LNCAP (cell line): ENCODE measurements at regions not wholly inside any gene's neighbourhood (a gene's known extent, or its start where the extent isn't known, plus 50 kb on each side); places are given as distances from the start of the nearest gene placed in this dataset.

Experiments
- TF ChIP-seq, protein P1 (sequence below): fragments of 450-650 bp; IDR thresholded peaks from 2 replicates; pipeline ENCODE4 v1.5.1; 2017; ENCODE audit warnings: mild to moderate bottlenecking

DNA sequence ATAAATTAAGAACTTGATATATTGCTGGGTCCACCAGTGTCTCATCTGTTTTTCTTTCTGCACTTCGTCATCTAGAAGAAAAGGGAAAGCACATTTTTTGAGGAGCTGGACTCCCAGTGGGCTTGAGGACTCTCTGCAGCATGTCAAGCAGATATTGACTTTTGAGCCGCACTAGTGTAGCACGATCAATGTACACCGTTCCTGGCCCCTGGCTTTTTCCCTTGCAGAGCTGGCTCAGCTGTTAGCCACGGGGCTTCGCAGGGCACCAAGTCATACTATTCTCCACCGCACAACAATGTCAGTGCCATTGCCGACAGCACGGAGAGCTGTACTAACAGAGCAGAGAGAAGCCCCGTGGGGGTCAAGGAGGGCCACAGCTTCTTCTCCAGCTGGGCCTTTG, 235.4 kb upstream of the HABP2 start:
- TF ChIP-seq, protein P1, sequence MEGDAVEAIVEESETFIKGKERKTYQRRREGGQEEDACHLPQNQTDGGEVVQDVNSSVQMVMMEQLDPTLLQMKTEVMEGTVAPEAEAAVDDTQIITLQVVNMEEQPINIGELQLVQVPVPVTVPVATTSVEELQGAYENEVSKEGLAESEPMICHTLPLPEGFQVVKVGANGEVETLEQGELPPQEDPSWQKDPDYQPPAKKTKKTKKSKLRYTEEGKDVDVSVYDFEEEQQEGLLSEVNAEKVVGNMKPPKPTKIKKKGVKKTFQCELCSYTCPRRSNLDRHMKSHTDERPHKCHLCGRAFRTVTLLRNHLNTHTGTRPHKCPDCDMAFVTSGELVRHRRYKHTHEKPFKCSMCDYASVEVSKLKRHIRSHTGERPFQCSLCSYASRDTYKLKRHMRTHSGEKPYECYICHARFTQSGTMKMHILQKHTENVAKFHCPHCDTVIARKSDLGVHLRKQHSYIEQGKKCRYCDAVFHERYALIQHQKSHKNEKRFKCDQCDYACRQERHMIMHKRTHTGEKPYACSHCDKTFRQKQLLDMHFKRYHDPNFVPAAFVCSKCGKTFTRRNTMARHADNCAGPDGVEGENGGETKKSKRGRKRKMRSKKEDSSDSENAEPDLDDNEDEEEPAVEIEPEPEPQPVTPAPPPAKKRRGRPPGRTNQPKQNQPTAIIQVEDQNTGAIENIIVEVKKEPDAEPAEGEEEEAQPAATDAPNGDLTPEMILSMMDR, result no peak

DNA sequence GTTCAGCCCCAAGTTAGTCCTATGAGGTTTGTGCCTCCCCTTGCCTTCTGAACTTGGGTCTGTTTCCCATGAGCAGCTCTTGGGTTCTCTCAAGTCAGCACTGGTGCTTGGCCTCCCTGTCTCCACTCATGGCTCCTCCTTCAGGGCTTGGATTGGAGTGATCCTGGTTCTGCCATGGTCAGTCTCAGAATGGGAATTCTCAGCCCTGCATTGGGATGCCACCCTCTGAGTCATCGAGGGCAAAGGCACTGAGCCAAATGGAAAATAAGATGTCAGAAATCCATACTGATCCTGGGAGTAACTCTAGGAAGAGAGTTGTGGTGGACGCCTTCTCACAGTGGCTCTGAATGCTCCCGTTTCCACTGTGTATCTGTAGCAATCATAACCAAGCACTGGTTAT, 233.4 kb upstream of the HABP2 start:
- TF ChIP-seq, protein P1, result no peak

DNA sequence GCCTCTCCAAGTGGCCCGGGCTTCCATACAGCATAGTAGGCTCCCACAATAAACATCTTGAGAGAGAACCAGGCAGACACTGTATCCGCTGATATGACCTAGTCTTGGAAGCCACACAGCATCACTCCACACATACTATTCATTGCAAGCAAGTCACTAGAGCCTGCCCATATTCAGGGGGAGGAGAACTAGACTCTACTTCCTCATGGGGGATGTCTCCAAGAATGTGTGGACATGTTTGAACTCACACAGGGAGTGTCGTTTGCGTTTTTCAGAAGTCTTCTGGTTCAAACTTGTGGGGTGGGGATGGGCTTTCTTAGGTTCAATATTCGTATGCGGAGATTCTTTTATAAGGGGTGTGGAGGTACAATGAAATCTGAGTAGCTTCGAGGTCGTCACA, 232.6 kb upstream of the HABP2 start:
- TF ChIP-seq, protein P1, result no peak

DNA sequence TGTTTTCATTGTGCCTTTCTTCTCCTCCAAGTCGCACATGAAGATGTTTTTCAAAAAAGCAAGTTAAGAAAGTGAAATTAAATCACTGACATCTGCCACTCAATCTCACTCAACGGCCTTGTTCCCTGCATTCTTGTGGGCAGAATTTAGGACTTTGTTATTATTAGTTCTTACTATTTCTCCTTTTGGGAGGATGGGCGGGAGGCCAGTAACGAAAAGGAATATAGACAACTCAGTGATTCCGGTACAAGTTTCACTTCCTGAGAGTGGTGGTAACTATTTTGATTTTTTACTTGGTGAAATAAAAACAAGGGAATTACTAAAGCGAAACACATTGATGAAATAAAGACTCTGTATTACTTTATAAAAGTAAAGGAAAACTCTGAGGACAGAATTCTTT, 231.9 kb upstream of the HABP2 start:
- TF ChIP-seq, protein P1, result no peak

DNA sequence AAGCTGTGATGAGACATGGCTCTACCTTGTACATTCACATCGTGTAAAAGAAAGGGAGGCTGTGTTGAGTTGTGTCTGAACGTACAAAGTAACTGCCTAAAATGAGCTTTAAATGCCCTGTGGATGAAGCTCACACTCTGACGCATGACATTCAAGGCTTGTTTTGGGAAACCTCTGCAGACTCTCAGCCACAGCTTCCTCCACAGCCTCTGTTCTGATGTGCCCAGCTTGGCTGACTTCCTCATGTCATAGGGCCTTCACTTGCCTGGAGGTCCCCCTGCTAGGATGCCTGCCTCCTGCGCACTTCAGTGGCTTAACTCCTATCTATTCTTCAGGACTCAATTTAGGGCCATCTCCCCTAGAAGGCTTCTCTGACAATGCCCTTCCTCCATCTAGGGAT, 230.0 kb upstream of the HABP2 start:
- TF ChIP-seq, protein P1, result no peak

DNA sequence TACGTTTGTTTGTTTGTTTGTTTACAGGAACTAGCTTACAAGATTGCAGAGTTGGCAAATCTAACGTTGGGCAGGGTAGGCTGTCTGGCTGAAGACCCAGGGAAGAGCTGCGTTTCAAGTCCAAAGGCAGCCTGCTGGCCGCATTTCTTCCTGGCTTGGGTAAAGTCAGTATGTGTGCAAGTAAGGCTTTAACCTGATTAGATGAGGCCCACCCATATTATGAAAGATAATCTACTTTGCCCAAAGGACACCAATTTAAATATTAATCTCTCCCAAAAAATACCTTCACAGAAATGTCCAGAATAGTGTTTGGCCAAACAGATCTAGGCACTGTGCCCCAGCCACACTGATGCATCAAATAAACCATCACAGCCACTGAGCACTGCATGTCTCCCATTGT, 228.9 kb upstream of the HABP2 start:
- TF ChIP-seq, protein P1, result no peak

DNA sequence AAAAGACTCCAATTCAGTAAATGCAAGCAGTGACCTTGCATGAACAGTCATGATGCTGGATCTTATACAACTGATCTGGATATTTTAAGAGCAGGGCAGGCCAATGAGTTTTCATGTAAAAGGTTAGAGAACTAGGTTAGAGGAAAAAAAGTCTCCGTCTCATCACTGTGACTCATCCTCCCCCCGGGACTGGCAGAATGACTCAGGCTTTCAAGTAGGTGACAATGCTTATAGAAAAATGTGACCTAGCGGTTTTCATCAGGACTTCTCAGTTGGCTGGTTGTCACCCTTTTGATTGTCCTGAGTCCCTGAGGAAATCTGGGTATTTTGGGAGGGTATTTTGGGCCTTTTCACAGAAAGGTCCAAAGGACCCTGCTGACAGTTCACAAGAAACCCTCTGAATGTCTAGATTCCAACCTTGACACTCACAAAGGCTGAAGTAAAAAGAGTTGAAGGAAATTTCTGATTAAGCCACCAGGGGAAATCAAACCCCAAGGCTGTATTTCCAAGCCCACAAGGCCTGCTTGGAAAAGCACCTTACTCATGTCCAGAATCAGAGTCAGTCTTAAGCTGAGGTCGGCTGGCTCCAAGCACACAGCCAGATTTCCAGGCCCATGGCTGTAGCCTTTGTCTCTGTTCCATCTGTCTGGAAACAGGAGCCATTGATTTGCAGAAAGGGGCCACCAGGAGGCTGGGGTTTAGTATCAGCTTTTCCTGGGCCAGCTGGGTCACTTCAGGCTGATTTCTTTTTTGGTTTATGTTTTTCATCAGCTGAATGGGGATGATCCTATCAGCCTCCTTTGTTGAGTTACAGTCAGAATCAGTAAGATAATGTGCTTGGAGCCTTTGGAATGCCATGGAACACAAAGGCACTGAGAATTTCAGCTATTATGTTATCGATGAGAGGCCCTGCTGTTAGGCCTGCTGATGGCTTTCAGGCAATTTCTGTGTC, 226.4 kb upstream of the HABP2 start:
- TF ChIP-seq, protein P1, result no peak
